Trophoblast cell (in vitro differentiated cells and primary cell): ENCODE measurements at regions not wholly inside any gene's neighbourhood (a gene's known extent, or its start where the extent isn't known, plus 50 kb on each side); places are given as distances from the start of the nearest gene placed in this dataset.
"Not testable (repeated sequence)": the region's sequence is repeated elsewhere in the genome, so short reads cannot be mapped to it uniquely, and the experiment has no call there.

Experiments used
- DNase-seq, 2 donors: peaks; one replicate each; pipeline ENCODE4 v3.0.0-alpha.2; 2016
- H2AFZ ChIP-seq: 2 replicates; pipeline ENCODE4 v1.6.1; 2013; ENCODE audit warnings: low read length, moderate library complexity, mild to moderate bottlenecking; ENCODE audit not compliant: insufficient read depth, poor library complexity
- H2AK5ac ChIP-seq: 2 replicates; pipeline ENCODE4 v1.6.1; 2013; ENCODE audit warnings: mild to moderate bottlenecking, low read length
- H2BK120ac ChIP-seq: 2 replicates; pipeline ENCODE4 v1.6.1; 2013; ENCODE audit warnings: low read length, mild to moderate bottlenecking, moderate library complexity; ENCODE audit not compliant: insufficient read depth, poor library complexity
- H2BK12ac ChIP-seq: 2 replicates; pipeline ENCODE4 v1.6.1; 2013; ENCODE audit warnings: mild to moderate bottlenecking, low read length, moderate library complexity
- H2BK5ac ChIP-seq: 2 replicates; pipeline ENCODE4 v1.6.1; 2013; ENCODE audit warnings: low read length, low read depth, moderate library complexity, mild to moderate bottlenecking; ENCODE audit not compliant: poor library complexity
- H3K14ac ChIP-seq: 2 replicates; pipeline ENCODE4 v1.6.1; 2013; ENCODE audit warnings: mild to moderate bottlenecking, low read length
- H3K18ac ChIP-seq: 2 replicates; pipeline ENCODE4 v1.6.1; 2013; ENCODE audit warnings: mild to moderate bottlenecking, low read length
- H3K23ac ChIP-seq: 2 replicates; pipeline ENCODE4 v1.6.1; 2013; ENCODE audit warnings: low read length
- H3K27ac ChIP-seq: 2 replicates; pipeline ENCODE4 v1.5.1; 2013; ENCODE audit warnings: low read depth, mild to moderate bottlenecking, inconsistent platforms, low read length, moderate library complexity
- H3K27me3 ChIP-seq: 2 replicates; pipeline ENCODE4 v1.6.1; 2013; ENCODE audit warnings: inconsistent platforms, mild to moderate bottlenecking, low read length, moderate library complexity; ENCODE audit not compliant: insufficient read depth
- H3K36me3 ChIP-seq, 2 experiments: 1 replicate in 1 of 2; 2 replicates in 1 of 2; pipeline ENCODE4 v1.6.1; 2013; ENCODE audit warnings: low read length in 2 of 2, mild to moderate bottlenecking in 2 of 2, moderate library complexity in 1 of 2; ENCODE audit not compliant: insufficient read depth in 2 of 2, control insufficient read depth in 1 of 2
- H3K4ac ChIP-seq: 2 replicates; pipeline ENCODE4 v1.6.1; 2013; ENCODE audit warnings: low read depth, mild to moderate bottlenecking, low read length, moderate library complexity
- H3K4me1 ChIP-seq, 2 experiments: 1 replicate in 1 of 2; 2 replicates in 1 of 2; pipeline ENCODE4 v1.6.1; 2013; ENCODE audit warnings: low read length in 2 of 2, mild to moderate bottlenecking in 2 of 2, moderate library complexity in 1 of 2; ENCODE audit not compliant: insufficient read depth in 2 of 2, control insufficient read depth in 1 of 2
- H3K4me2 ChIP-seq: 2 replicates; pipeline ENCODE4 v1.6.1; 2013; ENCODE audit warnings: inconsistent platforms, mild to moderate bottlenecking, low read length, moderate library complexity
- H3K4me3 ChIP-seq: 2 replicates; pipeline ENCODE4 v1.5.1; 2013; ENCODE audit warnings: mild to moderate bottlenecking, low read depth, low read length, inconsistent platforms
- H3K79me1 ChIP-seq: one replicate; pipeline ENCODE4 v1.6.1; 2013; ENCODE audit warnings: low read length
- H3K79me2 ChIP-seq: 2 replicates; pipeline ENCODE4 v1.6.1; 2013; ENCODE audit warnings: low read length, mild to moderate bottlenecking; ENCODE audit not compliant: control insufficient read depth, insufficient read depth, poor library complexity
- H3K9ac ChIP-seq: 2 replicates; pipeline ENCODE4 v1.6.1; 2013; ENCODE audit warnings: mild to moderate bottlenecking, low read length
- H3K9me3 ChIP-seq: 2 replicates; pipeline ENCODE4 v1.6.1; 2013; ENCODE audit warnings: low read depth, mild to moderate bottlenecking, control low read depth, inconsistent platforms, low read length; ENCODE audit not compliant: insufficient read depth
- H4K12ac ChIP-seq: 2 replicates; pipeline ENCODE4 v1.6.1; 2013; ENCODE audit warnings: low read depth, mild to moderate bottlenecking, low read length, moderate library complexity
- H4K8ac ChIP-seq: 2 replicates; pipeline ENCODE4 v1.6.1; 2013; ENCODE audit warnings: low read depth, mild to moderate bottlenecking, low read length, moderate library complexity
- H4K91ac ChIP-seq: one replicate; pipeline ENCODE4 v1.6.1; 2013; ENCODE audit warnings: low read depth, mild to moderate bottlenecking, low read length, moderate library complexity
- WGBS: extraction: QIAGEN DNeasy Blood & Tissue Kit; methylation state at CpG from one replicate; pipeline ENCODE4 v1.1.7; 2013; ENCODE audit warnings: missing lambda C conversion rate; ENCODE audit not compliant: insufficient read length, insufficient coverage; ENCODE audit errors: extremely low coverage; 5-methylcytosine and 5-hydroxymethylcytosine counted together

- Histone ChIP-seq H3K9me3 (no peaks in the 10 kb centered on the region), H2AK5ac (no peak overlapping the region), H4K12ac (no peak overlapping the region), H3K4me1 (no peaks in the 10 kb centered on the region), H3K18ac (no peak overlapping the region), H3K23ac (no peak overlapping the region), H4K91ac (no peak overlapping the region), H2BK120ac (no peak overlapping the region), H3K4ac (no peak overlapping the region), H2BK5ac (no peak overlapping the region), H3K9ac (no peak overlapping the region), H3K79me2 (no peaks in the 10 kb centered on the region), H3K4me2 (no peak overlapping the region), H3K27ac (no peak overlapping the region), H3K14ac (no peak overlapping the region), H3K79me1 (no peaks in the 10 kb centered on the region), H4K8ac (no peak overlapping the region), H3K27me3 (no peaks in the 10 kb centered on the region), H3K36me3 (no peaks in the 10 kb centered on the region), H3K4me3 (no peak overlapping the region), H2AFZ (no peak overlapping the region), H2BK12ac (no peak overlapping the region)
- DNase-seq: no peak
- no CpG with 5 or more reads among the region's 1 CpG for WGBS
These were observed 171.8 kb upstream of the FGF16 start for GRCh38 chrX:77275392-77275791.

DNA sequence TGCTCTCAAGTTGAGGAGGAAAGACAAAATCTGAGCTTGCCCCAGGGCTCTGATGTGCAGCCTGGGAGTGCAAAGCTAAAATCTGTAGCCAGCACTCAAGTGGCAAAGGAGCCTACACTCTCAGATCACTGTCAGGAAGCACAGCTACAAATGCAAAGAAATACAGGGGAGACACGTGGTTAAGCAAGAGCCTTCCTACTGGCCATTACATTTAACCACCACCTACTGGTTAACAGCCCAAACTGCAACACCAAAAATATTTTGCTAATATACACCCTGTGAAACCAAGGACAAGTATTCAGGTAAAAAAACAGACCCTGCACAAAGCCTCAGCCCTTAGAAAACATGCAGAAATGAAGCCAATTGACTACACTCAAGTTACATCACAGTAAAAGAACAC lies 170.4 kb upstream of the FGF16 start:
- Histone ChIP-seq H2BK12ac (no peak overlapping the region), H3K4me3 (no peak overlapping the region), H3K23ac (no peak overlapping the region), H3K27ac (no peak overlapping the region), H2BK5ac (no peak overlapping the region), H3K18ac (no peak overlapping the region), H2AFZ (no peak overlapping the region), H3K36me3 (no peaks in the 10 kb centered on the region), H2AK5ac (no peak overlapping the region), H3K4me1 (no peaks in the 10 kb centered on the region), H3K9ac (no peak overlapping the region), H3K79me1 (no peaks in the 10 kb centered on the region), H3K4ac (no peak overlapping the region), H3K4me2 (no peak overlapping the region), H4K8ac (no peak overlapping the region), H3K79me2 (no peaks in the 10 kb centered on the region), H4K91ac (no peak overlapping the region), H4K12ac (no peak overlapping the region), H3K9me3 (no peaks in the 10 kb centered on the region), H3K27me3 (no peaks in the 10 kb centered on the region), H3K14ac (no peak overlapping the region), H2BK120ac (no peak overlapping the region)
- DNase-seq: no peak
- no CpG with 5 or more reads among the region's 1 CpG for WGBS

DNA sequence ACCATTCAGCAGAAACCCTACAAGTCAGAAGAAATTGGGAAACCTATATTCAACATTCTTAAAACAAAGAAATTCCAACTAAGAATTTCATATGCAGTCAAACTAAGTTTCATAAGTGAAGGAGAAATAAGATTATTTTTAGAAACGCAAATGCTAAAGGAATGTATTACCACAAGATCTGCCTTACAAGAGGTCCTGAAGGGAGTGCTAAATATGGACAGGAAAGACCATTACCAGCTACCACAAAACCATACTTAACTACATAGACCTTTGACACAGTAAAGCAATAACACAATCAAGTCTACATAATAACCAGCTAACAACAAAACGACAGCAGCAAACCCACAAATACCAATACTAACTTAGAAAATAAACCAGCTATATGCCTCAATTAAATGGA lies 169.3 kb upstream of the FGF16 start:
- no peak overlapping the region for H4K91ac ChIP-seq
- H3K27ac ChIP-seq: no peak overlapping the region
- no peak overlapping the region for H3K4me2 ChIP-seq
- no peak overlapping the region for H2AK5ac ChIP-seq
- H3K4me3 ChIP-seq: no peak overlapping the region
- no peaks in the 10 kb centered on the region for H3K79me1 ChIP-seq
- H3K27me3 ChIP-seq: no peaks in the 10 kb centered on the region
- H2BK120ac ChIP-seq: no peak overlapping the region
- WGBS: no CpG with 5 or more reads among the region's 2 CpGs
- H4K12ac ChIP-seq: no peak overlapping the region
- no peak overlapping the region for H2AFZ ChIP-seq
- no peak overlapping the region for H4K8ac ChIP-seq
- H3K23ac ChIP-seq: no peak overlapping the region
- no peaks in the 10 kb centered on the region for H3K79me2 ChIP-seq
- no peaks in the 10 kb centered on the region for H3K36me3 ChIP-seq
- H3K4me1 ChIP-seq: no peaks in the 10 kb centered on the region
- DNase-seq: no peak
- H3K14ac ChIP-seq: no peak overlapping the region
- no peak overlapping the region for H3K4ac ChIP-seq
- H3K9ac ChIP-seq: no peak overlapping the region
- H3K18ac ChIP-seq: no peak overlapping the region
- H2BK5ac ChIP-seq: no peak overlapping the region
- H3K9me3 ChIP-seq: peaks cover 2% of the 10 kb centered on the region
- H2BK12ac ChIP-seq: no peak overlapping the region

DNA sequence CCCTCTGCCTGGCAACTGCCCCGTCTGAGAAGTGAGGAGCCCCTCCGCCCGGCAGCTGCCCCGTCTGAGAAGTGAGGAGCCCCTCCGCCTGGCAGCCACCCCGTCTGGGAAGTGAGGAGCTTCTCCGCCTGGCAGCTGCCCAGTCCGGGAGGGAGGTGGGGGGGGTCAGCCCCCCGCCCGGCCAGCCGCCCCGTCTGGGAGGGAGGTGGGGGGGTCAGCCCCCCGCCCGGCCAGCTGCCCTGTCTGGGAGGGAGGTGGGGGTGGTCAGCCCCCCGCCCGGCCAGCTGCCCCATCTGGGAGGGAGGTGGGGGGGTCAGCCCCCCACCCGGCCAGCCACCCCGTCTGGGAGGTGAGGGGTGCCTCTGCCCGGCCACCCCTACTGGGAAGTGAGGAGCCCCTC lies 167.8 kb upstream of the FGF16 start:
- H3K79me1 ChIP-seq, H2AK5ac ChIP-seq, H3K4me2 ChIP-seq, H3K36me3 ChIP-seq, H3K27ac ChIP-seq, H2BK120ac ChIP-seq, H3K9me3 ChIP-seq, H3K27me3 ChIP-seq, H3K9ac ChIP-seq, H3K4ac ChIP-seq, H4K91ac ChIP-seq, H4K8ac ChIP-seq, H3K4me1 ChIP-seq, H2AFZ ChIP-seq, H3K18ac ChIP-seq, DNase-seq, H3K4me3 ChIP-seq, H2BK12ac ChIP-seq, H3K79me2 ChIP-seq, H3K14ac ChIP-seq, H4K12ac ChIP-seq, H3K23ac ChIP-seq, H2BK5ac ChIP-seq: not testable (repeated sequence)
- no CpG with 5 or more reads among the region's 19 CpGs for WGBS
